ENCODE measurements at regions not wholly inside any gene's neighbourhood (a gene's known extent, or its start where the extent isn't known, plus 50 kb on each side); places are given as distances from the start of the nearest gene placed in this dataset.
"Not testable (repeated sequence)": the region's sequence is repeated elsewhere in the genome, so short reads cannot be mapped to it uniquely, and the experiment has no call there.

GRCh38 chr2:215576572-215576971, 140.7 kb upstream of the FN1 start:
- no peak for DNase-seq

DNA sequence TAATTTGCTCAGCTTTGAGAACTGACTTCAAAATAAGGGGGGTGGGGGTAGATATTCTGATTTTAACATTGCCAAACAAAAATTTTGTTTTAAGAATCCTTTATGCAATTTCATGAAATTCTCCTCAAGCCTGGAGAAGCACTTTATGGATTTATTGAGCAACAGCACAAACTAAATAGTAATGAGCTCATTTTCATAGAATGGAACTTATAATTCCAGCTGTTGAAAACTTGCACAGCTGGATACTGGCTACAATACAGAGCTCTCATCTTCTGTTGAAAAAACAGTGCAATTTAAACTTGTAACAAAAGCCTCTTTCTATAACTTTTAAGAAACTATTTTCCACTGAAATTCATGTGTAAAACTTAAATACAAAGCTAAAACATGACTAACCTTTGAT, 137.6 kb upstream of the FN1 start:
- DNase-seq = no peak

DNA sequence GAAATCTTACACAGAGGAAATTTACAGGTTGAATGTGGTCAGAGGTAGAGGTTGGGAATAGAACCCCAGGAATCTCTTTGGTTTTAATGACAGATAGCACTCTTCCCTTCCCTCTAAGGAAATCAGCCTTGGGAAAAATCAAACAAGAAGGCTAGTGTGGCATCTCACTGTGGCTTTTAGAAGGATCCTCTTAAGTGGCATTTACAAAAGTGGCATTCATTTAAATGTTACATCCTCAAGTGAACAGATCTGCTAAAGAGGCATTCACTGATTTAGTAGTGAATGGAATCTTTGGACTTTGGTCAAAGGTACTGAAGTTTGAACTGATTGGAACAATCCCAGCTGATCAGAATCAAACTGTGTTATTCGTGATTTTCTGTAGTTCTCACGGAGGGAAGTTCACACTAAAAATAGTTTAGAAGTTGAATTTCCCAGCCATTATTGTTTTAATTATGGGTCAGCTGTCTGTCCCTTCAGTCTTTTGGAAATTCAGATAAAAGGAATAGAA, 136.5 kb upstream of the FN1 start:
- no peak for DNase-seq

DNA sequence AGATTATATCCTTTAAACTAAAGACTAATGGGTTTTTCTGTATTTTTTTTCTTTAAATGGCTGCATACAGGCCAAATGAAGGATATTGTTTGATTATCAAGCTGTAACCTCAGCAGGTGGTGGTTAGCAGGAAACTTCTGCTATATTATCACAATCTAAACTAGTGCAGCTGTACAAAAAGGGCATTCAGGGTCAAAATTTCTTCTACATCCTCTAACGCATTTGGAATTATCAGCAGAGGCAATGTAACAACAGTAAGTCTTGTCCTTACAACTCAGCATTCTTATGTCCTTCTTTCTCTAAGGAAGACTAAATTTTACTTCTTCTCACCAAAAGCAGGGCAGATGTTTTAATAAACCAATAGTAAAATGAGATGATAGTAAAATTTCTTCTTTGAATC, 135.8 kb upstream of the FN1 start:
- no peak for DNase-seq

- no peak for DNase-seq
Measured at GRCh38 chr2:215567504-215567903, 131.6 kb upstream of the FN1 start.

- no peak for DNase-seq
Measured at GRCh38 chr2:215565897-215566296, 130.0 kb upstream of the FN1 start.

DNA sequence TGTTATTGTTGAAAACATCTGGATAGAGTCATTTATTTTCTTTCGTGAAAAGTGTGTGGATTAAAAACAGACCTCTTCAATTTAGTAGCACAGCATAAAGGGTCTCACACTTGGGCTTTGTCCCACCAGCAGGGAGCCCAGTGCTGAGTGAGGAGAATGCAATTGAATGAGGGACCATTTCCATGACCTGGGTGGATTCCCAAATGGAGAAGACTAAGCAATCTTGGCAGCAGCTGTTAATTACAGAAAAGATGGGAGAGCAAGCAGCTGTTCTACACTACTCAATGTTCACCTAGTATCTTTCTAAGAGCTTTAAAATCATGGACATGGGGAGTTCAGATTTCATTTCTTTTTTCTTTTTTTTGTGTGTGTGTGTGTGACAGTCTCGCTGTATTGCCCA, 121.8 kb upstream of the FN1 start:
- no peak for DNase-seq

GRCh38 chr2:215556979-215557378, 121.1 kb upstream of the FN1 start:
- DNase-seq = no peak

GRCh38 chr2:215554689-215555498, 119.0 kb upstream of the FN1 start:
- DNase-seq = no peak

GRCh38 chr2:215553946-215554345, 118.1 kb upstream of the FN1 start:
- DNase-seq = no peak

- no peak for DNase-seq
Measured at GRCh38 chr2:215552144-215552580, 116.3 kb upstream of the FN1 start.

- no peak for DNase-seq
Measured at GRCh38 chr2:215550331-215550730, 114.5 kb upstream of the FN1 start.

GRCh38 chr2:215548714-215549113, 112.8 kb upstream of the FN1 start:
- DNase-seq = no peak

- DNase-seq = no peak
Measured at GRCh38 chr2:215542690-215543089, 106.8 kb upstream of the FN1 start.

GRCh38 chr2:215540658-215541057, 104.8 kb upstream of the FN1 start:
- no peak for DNase-seq

DNA sequence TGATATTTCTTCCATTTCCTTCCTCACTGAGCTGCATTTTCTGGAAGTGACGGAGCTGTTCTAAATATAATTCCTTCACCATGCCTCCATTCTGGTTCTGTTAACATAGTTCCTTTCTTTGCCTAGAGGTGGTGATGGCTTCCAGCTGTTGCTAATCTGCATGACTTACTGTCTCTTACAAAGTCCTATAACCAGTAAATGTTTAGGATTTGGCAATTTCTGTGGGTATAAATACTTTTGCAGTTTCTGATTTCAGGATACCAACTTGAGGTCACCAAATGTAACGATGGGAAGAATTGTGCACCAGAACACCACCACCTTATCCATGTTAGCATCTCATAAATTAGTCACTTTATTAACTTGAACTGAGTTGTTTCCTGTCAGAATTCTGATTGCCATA, 101.7 kb upstream of the FN1 start:
- DNase-seq = no peak

DNA sequence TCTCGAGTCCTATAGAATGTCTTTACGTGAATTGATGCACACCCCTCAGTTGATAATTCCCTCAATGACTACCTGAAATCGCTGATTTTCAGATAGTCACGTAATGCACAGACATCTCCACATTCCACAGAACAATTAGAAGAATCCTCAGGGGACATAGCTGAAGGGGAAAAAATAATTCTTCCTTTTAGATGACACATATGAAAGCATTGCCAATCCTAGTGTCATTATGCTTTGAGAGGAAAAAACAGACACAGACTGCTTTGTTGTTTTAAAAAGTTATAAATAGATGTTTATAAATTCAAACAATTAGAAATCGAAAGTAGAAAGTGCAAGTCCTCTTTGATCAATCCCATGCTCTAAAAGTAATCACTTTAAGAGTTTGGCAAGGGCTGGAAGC, 100.6 kb upstream of the FN1 start:
- no peak for DNase-seq

DNA sequence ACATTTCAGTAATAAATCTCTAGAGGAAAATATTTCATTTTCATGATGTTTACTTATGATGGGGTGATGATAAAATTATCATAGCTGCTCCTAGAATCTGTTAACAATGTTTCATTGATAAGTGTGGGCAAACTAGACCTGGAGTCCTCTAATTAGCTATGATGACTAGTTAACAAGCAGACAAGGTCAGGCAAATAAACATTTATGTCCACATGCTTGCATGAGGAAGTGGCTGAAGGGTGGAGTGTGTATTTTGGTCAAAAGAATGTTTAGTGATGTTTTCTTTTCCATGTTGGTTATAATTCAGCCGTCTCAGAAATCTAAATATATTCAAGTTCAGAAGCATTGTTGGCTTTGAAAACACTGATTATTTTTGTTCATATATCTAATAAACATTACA, 99.9 kb upstream of the FN1 start:
- DNase-seq = no peak

- DNase-seq = no peak
Measured at GRCh38 chr2:215535125-215535668, 99.3 kb upstream of the FN1 start.

GRCh38 chr2:215533716-215534115, 97.8 kb upstream of the FN1 start:
- DNase-seq = not testable (repeated sequence)

DNA sequence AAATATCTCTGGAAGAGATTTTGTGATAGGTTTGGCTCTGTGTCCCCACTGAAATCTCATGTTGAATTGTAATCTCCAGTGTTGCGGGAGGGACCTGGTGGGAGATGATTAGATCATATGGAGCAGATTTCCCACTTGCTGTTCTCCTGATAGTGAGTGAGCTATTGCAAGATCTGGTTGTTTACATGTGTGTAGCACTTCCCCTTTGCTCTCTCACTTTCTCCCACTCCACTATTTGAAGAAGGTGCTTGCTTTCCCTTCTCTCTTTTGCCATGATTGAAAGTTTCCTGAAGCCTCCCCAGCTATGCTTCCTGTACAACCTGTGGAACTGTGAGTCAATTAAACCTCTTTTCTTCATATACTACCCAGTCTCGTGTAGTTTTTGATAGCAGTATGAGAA, 97.0 kb upstream of the FN1 start:
- no peak for DNase-seq

GRCh38 chr2:215531284-215531683, 95.4 kb upstream of the FN1 start:
- no peak for DNase-seq

- no peak for DNase-seq
Measured at GRCh38 chr2:215530191-215530968, 94.5 kb upstream of the FN1 start.

DNA sequence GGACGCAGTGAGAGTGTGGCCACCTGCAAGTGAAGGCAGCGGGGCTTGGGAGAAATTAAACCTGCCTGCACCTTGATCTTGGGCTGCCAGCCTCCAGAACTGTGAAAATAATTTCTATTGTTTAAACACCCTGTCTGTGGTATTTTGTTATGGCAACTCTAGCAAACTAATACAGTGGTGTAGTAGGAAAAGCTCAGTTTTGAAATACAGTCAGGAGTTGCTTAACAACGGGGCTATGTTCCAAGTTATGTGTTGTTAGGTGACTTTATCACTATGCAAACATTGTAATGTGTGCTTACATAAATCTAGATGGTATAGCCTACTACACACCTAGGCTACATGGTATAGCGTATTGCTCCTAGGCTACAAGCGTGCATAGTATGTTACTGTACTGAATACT, 93.4 kb upstream of the FN1 start:
- DNase-seq = no peak

Measured in stimulated activated CD8-positive, alpha-beta memory T cell treated with anti-CD3 and anti-CD28 coated beads, Interleukin-4, amount 100 ng/mL, for 48 hours (primary cell).